ENCODE measurements at regions not wholly inside any gene's neighbourhood (a gene's known extent, or its start where the extent isn't known, plus 50 kb on each side); places are given as distances from the start of the nearest gene placed in this dataset.

DNA sequence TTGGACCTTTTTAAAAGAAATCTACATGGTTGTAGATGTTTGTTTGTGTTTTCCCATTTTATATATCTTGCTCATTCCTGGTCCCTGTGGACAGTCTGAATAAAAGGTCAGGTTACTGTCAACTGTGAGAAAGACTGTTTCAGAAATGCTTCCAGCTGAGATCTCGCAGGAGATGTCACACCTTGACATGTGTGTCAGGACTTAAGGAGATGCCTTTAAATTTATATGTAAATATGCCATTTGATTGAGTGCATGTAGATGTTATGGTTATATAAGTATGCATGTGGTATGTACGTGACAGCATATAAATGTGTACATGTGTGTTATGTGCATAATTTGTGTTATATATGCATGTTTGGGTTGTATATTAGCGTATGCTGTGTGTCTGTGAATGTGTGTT lies 2172.3 kb upstream of the CELF4 start:
- no peak for TF ChIP-seq CTCF (conservative IDR thresholded peaks at IDR 0.05; ENCODE audit: low read depth in 2 of 2)
- TF ChIP-seq, protein P1, sequence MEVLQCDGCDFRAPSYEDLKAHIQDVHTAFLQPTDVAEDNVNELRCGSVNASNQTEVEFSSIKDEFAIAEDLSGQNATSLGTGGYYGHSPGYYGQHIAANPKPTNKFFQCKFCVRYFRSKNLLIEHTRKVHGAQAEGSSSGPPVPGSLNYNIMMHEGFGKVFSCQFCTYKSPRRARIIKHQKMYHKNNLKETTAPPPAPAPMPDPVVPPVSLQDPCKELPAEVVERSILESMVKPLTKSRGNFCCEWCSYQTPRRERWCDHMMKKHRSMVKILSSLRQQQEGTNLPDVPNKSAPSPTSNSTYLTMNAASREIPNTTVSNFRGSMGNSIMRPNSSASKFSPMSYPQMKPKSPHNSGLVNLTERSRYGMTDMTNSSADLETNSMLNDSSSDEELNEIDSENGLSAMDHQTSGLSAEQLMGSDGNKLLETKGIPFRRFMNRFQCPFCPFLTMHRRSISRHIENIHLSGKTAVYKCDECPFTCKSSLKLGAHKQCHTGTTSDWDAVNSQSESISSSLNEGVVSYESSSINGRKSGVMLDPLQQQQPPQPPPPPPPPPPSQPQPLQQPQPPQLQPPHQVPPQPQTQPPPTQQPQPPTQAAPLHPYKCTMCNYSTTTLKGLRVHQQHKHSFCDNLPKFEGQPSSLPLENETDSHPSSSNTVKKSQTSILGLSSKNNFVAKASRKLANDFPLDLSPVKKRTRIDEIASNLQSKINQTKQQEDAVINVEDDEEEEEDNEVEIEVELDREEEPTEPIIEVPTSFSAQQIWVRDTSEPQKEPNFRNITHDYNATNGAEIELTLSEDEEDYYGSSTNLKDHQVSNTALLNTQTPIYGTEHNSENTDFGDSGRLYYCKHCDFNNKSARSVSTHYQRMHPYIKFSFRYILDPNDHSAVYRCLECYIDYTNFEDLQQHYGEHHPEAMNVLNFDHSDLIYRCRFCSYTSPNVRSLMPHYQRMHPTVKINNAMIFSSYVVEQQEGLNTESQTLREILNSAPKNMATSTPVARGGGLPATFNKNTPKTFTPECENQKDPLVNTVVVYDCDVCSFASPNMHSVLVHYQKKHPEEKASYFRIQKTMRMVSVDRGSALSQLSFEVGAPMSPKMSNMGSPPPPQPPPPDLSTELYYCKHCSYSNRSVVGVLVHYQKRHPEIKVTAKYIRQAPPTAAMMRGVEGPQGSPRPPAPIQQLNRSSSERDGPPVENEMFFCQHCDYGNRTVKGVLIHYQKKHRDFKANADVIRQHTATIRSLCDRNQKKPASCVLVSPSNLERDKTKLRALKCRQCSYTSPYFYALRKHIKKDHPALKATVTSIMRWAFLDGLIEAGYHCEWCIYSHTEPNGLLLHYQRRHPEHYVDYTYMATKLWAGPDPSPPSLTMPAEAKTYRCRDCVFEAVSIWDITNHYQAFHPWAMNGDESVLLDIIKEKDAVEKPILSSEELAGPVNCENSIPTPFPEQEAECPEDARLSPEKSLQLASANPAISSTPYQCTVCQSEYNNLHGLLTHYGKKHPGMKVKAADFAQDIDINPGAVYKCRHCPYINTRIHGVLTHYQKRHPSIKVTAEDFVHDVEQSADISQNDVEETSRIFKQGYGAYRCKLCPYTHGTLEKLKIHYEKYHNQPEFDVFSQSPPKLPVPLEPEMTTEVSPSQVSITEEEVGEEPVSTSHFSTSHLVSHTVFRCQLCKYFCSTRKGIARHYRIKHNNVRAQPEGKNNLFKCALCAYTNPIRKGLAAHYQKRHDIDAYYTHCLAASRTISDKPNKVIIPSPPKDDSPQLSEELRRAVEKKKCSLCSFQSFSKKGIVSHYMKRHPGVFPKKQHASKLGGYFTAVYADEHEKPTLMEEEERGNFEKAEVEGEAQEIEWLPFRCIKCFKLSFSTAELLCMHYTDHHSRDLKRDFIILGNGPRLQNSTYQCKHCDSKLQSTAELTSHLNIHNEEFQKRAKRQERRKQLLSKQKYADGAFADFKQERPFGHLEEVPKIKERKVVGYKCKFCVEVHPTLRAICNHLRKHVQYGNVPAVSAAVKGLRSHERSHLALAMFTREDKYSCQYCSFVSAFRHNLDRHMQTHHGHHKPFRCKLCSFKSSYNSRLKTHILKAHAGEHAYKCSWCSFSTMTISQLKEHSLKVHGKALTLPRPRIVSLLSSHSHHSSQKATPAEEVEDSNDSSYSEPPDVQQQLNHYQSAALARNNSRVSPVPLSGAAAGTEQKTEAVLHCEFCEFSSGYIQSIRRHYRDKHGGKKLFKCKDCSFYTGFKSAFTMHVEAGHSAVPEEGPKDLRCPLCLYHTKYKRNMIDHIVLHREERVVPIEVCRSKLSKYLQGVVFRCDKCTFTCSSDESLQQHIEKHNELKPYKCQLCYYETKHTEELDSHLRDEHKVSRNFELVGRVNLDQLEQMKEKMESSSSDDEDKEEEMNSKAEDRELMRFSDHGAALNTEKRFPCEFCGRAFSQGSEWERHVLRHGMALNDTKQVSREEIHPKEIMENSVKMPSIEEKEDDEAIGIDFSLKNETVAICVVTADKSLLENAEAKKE (CRISPR knock-in tag; IDR thresholded peaks at IDR 0.05) = no peak
- TF ChIP-seq EZH2 (IDR thresholded peaks at IDR 0.05; ENCODE audit: low read depth, unreplicated experiment) = no peak
- no peak for TF ChIP-seq EZH2phosphoT487 (IDR thresholded peaks at IDR 0.05; ENCODE audit: unreplicated experiment)

All from GM23338 (cell line).